OCI-LY3 (cell line): ENCODE measurements at regions not wholly inside any gene's neighbourhood (a gene's known extent, or its start where the extent isn't known, plus 50 kb on each side); places are given as distances from the start of the nearest gene placed in this dataset.
"Not testable (repeated sequence)": the region's sequence is repeated elsewhere in the genome, so short reads cannot be mapped to it uniquely, and the experiment has no call there.

Experiments
- H2AFZ ChIP-seq: fragments of 200-600, 300-600 bp; shearing (Covaris generic); 2 replicates; pipeline ENCODE4 v1.6.0; 2014; ENCODE audit warnings: antibody characterized with exemption, low read depth, low read length
- H3K27ac ChIP-seq: fragments of 200-600, 300-600 bp; sonication (generic); 2 replicates; pipeline ENCODE4 v1.5.1; 2014; ENCODE audit warnings: mild to moderate bottlenecking, low read length, moderate library complexity, mixed read lengths
- H3K27me3 ChIP-seq: fragments of 200-600, 300-600 bp; sonication (generic); 2 replicates; pipeline ENCODE4 v1.6.1; 2014; ENCODE audit warnings: low read depth, low read length, mixed read lengths
- H3K36me3 ChIP-seq: fragments of 200-600, 300-600 bp; sonication (generic); replicated peaks from 2 replicates; pipeline ENCODE3; 2014; ENCODE audit warnings: low read depth, low read length, mixed read lengths
- H3K4me1 ChIP-seq: fragments of 300-600, 200-600 bp; sonication (generic); 2 replicates; pipeline ENCODE4 v1.6.1; 2014; ENCODE audit warnings: low read length, mixed read lengths
- H3K4me2 ChIP-seq: fragments of 200-600, 300-600 bp; sonication (generic); 2 replicates; pipeline ENCODE4 v1.6.1; 2014; ENCODE audit warnings: low read length, mixed read lengths
- H3K4me3 ChIP-seq: fragments of 300-600, 200-600 bp; sonication (generic); 2 replicates; pipeline ENCODE4 v1.5.1; 2014; ENCODE audit warnings: antibody characterized with exemption, mild to moderate bottlenecking, low read length, moderate library complexity
- H3K79me2 ChIP-seq: fragments of 300-600, 200-600 bp; shearing (Covaris generic); 2 replicates; pipeline ENCODE4 v1.6.1; 2014; ENCODE audit warnings: mild to moderate bottlenecking, low read length, mixed read lengths
- H3K9ac ChIP-seq: fragments of 300-600, 200-600 bp; shearing (Covaris generic); 2 replicates; pipeline ENCODE4 v1.6.0; 2014; ENCODE audit warnings: mild to moderate bottlenecking, low read length, moderate library complexity
- H3K9me3 ChIP-seq: fragments of 200-600, 300-600 bp; shearing (Covaris generic); 2 replicates; pipeline ENCODE4 v1.6.1; 2014; ENCODE audit warnings: low read length, mixed read lengths; ENCODE audit not compliant: insufficient read depth
- H4K20me1 ChIP-seq: fragments of 200-600, 300-600 bp; sonication (generic); 2 replicates; pipeline ENCODE4 v1.6.1; 2016; ENCODE audit warnings: low read length, mixed read lengths; ENCODE audit not compliant: insufficient read depth
- CTCF ChIP-seq: fragments of 200-600, 300-600 bp; sonication (generic); IDR thresholded peaks from 2 replicates; pipeline ENCODE4 v1.5.1; 2014; ENCODE audit warnings: antibody characterized with exemption, low read length, low read depth
- EZH2phosphoT487 ChIP-seq: fragments of 200-600 bp; shearing (Covaris generic); IDR thresholded peaks from 2 replicates; pipeline ENCODE4 v1.6.1; 2018; ENCODE audit warnings: antibody characterized with exemption, mixed run types, low read depth

GRCh38 chr4:62449538-62449937, 1249.4 kb downstream of the ADGRL3 start:
- TF ChIP-seq EZH2phosphoT487 (no peak), CTCF (no peak)

GRCh38 chr4:62448911-62449310, 1248.8 kb downstream of the ADGRL3 start:
- H2AFZ ChIP-seq: no peak overlapping the region

More at GRCh38 chr4:62449538-62449937, 1249.4 kb downstream of the ADGRL3 start:
- Histone ChIP-seq H3K27me3 (no peaks in the 10 kb centered on the region), H3K9me3 (no peaks in the 10 kb centered on the region), H3K4me1 (peaks cover 2% of the 10 kb centered on the region; the same call in 1 of the 2 replicates), H3K9ac (no peak overlapping the region), H3K4me2 (no peak overlapping the region), H3K36me3 (no peaks in the 10 kb centered on the region), H3K27ac (no peak overlapping the region), H2AFZ (peak overlapping the region; percentile 60; the same call in 1 of the 2 replicates), H4K20me1 (no peaks in the 10 kb centered on the region), H3K79me2 (no peaks in the 10 kb centered on the region), H3K4me3 (no peak overlapping the region)

GRCh38 chr4:62439051-62439450, 1238.9 kb downstream of the ADGRL3 start:
- Histone ChIP-seq H3K79me2 (no peaks in the 10 kb centered on the region), H2AFZ (no peak overlapping the region), H3K4me1 (no peaks in the 10 kb centered on the region), H3K36me3 (no peaks in the 10 kb centered on the region), H3K27me3 (no peaks in the 10 kb centered on the region), H4K20me1 (no peaks in the 10 kb centered on the region), H3K9ac (no peak overlapping the region), H3K9me3 (no peaks in the 10 kb centered on the region), H3K4me2 (no peak overlapping the region), H3K4me3 (no peak overlapping the region), H3K27ac (no peak overlapping the region)
- TF ChIP-seq EZH2phosphoT487 (no peak), CTCF (no peak)

More at GRCh38 chr4:62448911-62449310, 1248.8 kb downstream of the ADGRL3 start:
- TF ChIP-seq CTCF (no peak), EZH2phosphoT487 (no peak)
- no peaks in the 10 kb centered on the region for H3K9me3 ChIP-seq
- H3K4me1 ChIP-seq: no peaks in the 10 kb centered on the region
- no peak overlapping the region for H3K4me2 ChIP-seq
- no peak overlapping the region for H3K4me3 ChIP-seq
- no peaks in the 10 kb centered on the region for H3K27me3 ChIP-seq
- H4K20me1 ChIP-seq: no peaks in the 10 kb centered on the region
- H3K9ac ChIP-seq: no peak overlapping the region
- no peaks in the 10 kb centered on the region for H3K79me2 ChIP-seq
- no peaks in the 10 kb centered on the region for H3K36me3 ChIP-seq
- no peak overlapping the region for H3K27ac ChIP-seq

- no peak overlapping the region for H2AFZ ChIP-seq
- no peaks in the 10 kb centered on the region for H3K9me3 ChIP-seq
- H3K27ac ChIP-seq: no peak overlapping the region
- H4K20me1 ChIP-seq: no peaks in the 10 kb centered on the region
- H3K4me3 ChIP-seq: no peak overlapping the region
- no peaks in the 10 kb centered on the region for H3K27me3 ChIP-seq
- peaks cover 18% of the 10 kb centered on the region for H3K4me1 ChIP-seq
- no peaks in the 10 kb centered on the region for H3K79me2 ChIP-seq
- TF ChIP-seq EZH2phosphoT487 (no peak), CTCF (no peak)
- no peak overlapping the region for H3K9ac ChIP-seq
- no peaks in the 10 kb centered on the region for H3K36me3 ChIP-seq
- H3K4me2 ChIP-seq: no peak overlapping the region
These were observed 1234.8 kb downstream of the ADGRL3 start for GRCh38 chr4:62434921-62435320.

- not testable (repeated sequence) for H3K36me3 ChIP-seq, H2AFZ ChIP-seq, H3K79me2 ChIP-seq, H3K27me3 ChIP-seq, H4K20me1 ChIP-seq, H3K9me3 ChIP-seq, H3K4me3 ChIP-seq, H3K9ac ChIP-seq
- Histone ChIP-seq H3K4me1 (peaks cover 37% of the 10 kb centered on the region), H3K4me2 (peak overlapping the region; percentile 30), H3K27ac (peak overlapping the region; percentile 56)
These were observed 1231.5 kb downstream of the ADGRL3 start for GRCh38 chr4:62431513-62432231.
